WTC11 (cell line): ENCODE measurements at regions not wholly inside any gene's neighbourhood (a gene's known extent, or its start where the extent isn't known, plus 50 kb on each side); places are given as distances from the start of the nearest gene placed in this dataset.

Experiments used
- ATAC-seq: fragments of 200-7000 bp; cut with Tn5 transposase; 2 replicates; pipeline ENCODE4 v1.10.0; 2021; ENCODE audit warnings: mild to moderate bottlenecking, moderate library complexity
- CTCF ChIA-PET: fragments of 300-600 bp; sonication (Branson Sonifier 250); formaldehyde crosslinking; loops from one replicate; lab custom pipeline; 2021; ENCODE audit warnings: antibody characterized with exemption; lab: Charles Lee
- POLR2A ChIA-PET: fragments of 350-600 bp; sonication (Branson Sonifier 250); formaldehyde crosslinking; loops from one replicate; lab custom pipeline; 2021; ENCODE audit warnings: antibody characterized with exemption; lab: Charles Lee
- DNase-seq: peaks from one replicate; pipeline ENCODE4 v3.0.0; 2021; ENCODE audit warnings: low spot score
- H3K27ac Mint-ChIP-seq: 2 replicates; pipeline ENCODE4 v1.8.0; 2021; ENCODE audit warnings: mixed read lengths
- H3K27me3 Mint-ChIP-seq: 2 replicates; pipeline ENCODE4 v1.8.0; 2021; ENCODE audit warnings: low read depth, mild to moderate bottlenecking, moderate library complexity, mixed read lengths
- H3K36me3 Mint-ChIP-seq: 2 replicates; pipeline ENCODE4 v1.8.0; 2021; ENCODE audit warnings: mixed read lengths
- H3K4me1 Mint-ChIP-seq: 2 replicates; pipeline ENCODE4 v1.8.0; 2022; ENCODE audit warnings: mixed read lengths
- H3K4me3 Mint-ChIP-seq: 2 replicates; pipeline ENCODE4 v1.8.0; 2021; ENCODE audit warnings: mild to moderate bottlenecking, moderate library complexity, mixed read lengths
- H3K9me3 Mint-ChIP-seq: 2 replicates; pipeline ENCODE4 v1.8.0; 2021; ENCODE audit warnings: mixed read lengths
- AR ChIP-seq: fragments of 250-450 bp; sonication (Bioruptor Pico); IDR thresholded peaks from 2 replicates; pipeline ENCODE4 v1.9.0; 2021; ENCODE audit warnings: mild to moderate bottlenecking
- ATF6 ChIP-seq: sonication (generic); formaldehyde crosslinking; IDR thresholded peaks from 2 replicates; pipeline ENCODE4 v1.8.1; 2023; ENCODE audit warnings: mild to moderate bottlenecking, missing genetic modification reagents
- CREM ChIP-seq: sonication (generic); formaldehyde crosslinking; IDR thresholded peaks from 2 replicates; pipeline ENCODE4 v1.8.1; 2022; ENCODE audit warnings: mild to moderate bottlenecking, missing genetic modification reagents, moderate library complexity
- ERG ChIP-seq: fragments of 250-450 bp; sonication (Bioruptor Pico); IDR thresholded peaks from 2 replicates; pipeline ENCODE4 v1.8.0; 2021; ENCODE audit warnings: mild to moderate bottlenecking
- FOXP1 ChIP-seq: sonication (generic); formaldehyde crosslinking; IDR thresholded peaks from 2 replicates; pipeline ENCODE4 v1.8.0; 2022; ENCODE audit warnings: missing genetic modification reagents, mild to moderate bottlenecking, moderate library complexity, borderline replicate concordance
- HMGXB4 ChIP-seq: sonication (generic); formaldehyde crosslinking; IDR thresholded peaks from 2 replicates; pipeline ENCODE4 v1.8.1; 2023; ENCODE audit warnings: mild to moderate bottlenecking, moderate library complexity, missing genetic modification reagents
- MAX ChIP-seq: sonication (generic); formaldehyde crosslinking; IDR thresholded peaks from 2 replicates; pipeline ENCODE4 v1.8.0; 2022; ENCODE audit warnings: mild to moderate bottlenecking, missing genetic modification reagents
- NR1H2 ChIP-seq: sonication (generic); formaldehyde crosslinking; IDR thresholded peaks from 2 replicates; pipeline ENCODE4 v1.9.0; 2021; ENCODE audit warnings: mild to moderate bottlenecking, moderate library complexity, missing genetic modification reagents
- PRDM15 ChIP-seq: sonication (generic); formaldehyde crosslinking; IDR thresholded peaks from 2 replicates; pipeline ENCODE4 v1.8.0; 2022; ENCODE audit warnings: missing genetic modification reagents
- STAT6 ChIP-seq: sonication (generic); formaldehyde crosslinking; conservative IDR thresholded peaks from 2 replicates; pipeline ENCODE4 v1.8.1; 2023; ENCODE audit warnings: mild to moderate bottlenecking, low read depth, missing genetic modification reagents, moderate library complexity
- ZBTB21 ChIP-seq: sonication (generic); formaldehyde crosslinking; IDR thresholded peaks from 2 replicates; pipeline ENCODE4 v1.8.1; 2023; ENCODE audit warnings: mild to moderate bottlenecking, missing genetic modification reagents, borderline replicate concordance
- ZNF219 ChIP-seq: sonication (generic); formaldehyde crosslinking; IDR thresholded peaks from 2 replicates; pipeline ENCODE4 v1.8.0; 2023; ENCODE audit warnings: missing genetic modification reagents, mild to moderate bottlenecking, borderline replicate concordance

- no peak overlapping the region for H3K27ac Mint-ChIP-seq
- peaks cover 14% of the 10 kb centered on the region for H3K4me1 Mint-ChIP-seq
- ChIA-PET POLR2A (no interaction called here), CTCF (no interaction called here)
- TF ChIP-seq ERG (no peak), ZNF219 (CRISPR knock-in tag) (no peak), AR (CRISPR knock-in tag) (no peak), MAX (CRISPR knock-in tag) (no peak), ATF6 (CRISPR knock-in tag) (no peak), FOXP1 (CRISPR knock-in tag) (no peak), ZBTB21 (CRISPR knock-in tag) (no peak), PRDM15 (CRISPR knock-in tag) (no peak), CREM (no peak), NR1H2 (no peak), HMGXB4 (CRISPR knock-in tag) (no peak), STAT6 (CRISPR knock-in tag) (no peak)
- peaks cover 3% of the 10 kb centered on the region; the same call in 1 of the 2 replicates for H3K9me3 Mint-ChIP-seq
- no peaks in the 10 kb centered on the region; the same call in 1 of the 2 replicates for H3K27me3 Mint-ChIP-seq
- ATAC-seq (no peak), DNase-seq (no peak)
- no peak overlapping the region for H3K4me3 Mint-ChIP-seq
- H3K36me3 Mint-ChIP-seq: no peaks in the 10 kb centered on the region
Observed at GRCh38 chr7:26487780-26488515, 196.3 kb downstream of the SNX10 start.
